ENCODE measurements at regions not wholly inside any gene's neighbourhood (a gene's known extent, or its start where the extent isn't known, plus 50 kb on each side); places are given as distances from the start of the nearest gene placed in this dataset.

- ATAC-seq, result no peak
- ChIA-PET RAD21 (ENCODE audit: low non-redundant PET in 1 of 2, low total read pairs in 2 of 2, uncharacterized antibody in 2 of 2, unreplicated experiment in 2 of 2) (no interaction called here), POLR2A (no interaction called here), CTCF (no interaction called here)
- H3K36me3 ChIP-seq (ENCODE audit: control insufficient read depth in 1 of 2, insufficient read depth in 2 of 2, low read length in 2 of 2), result no peaks in the 10 kb centered on the region
- no peak overlapping the region for H3K9ac ChIP-seq (ENCODE audit: low read length)
- no peaks in the 10 kb centered on the region for H3K79me2 ChIP-seq (ENCODE audit: insufficient read depth, low read length)
- no peaks in the 10 kb centered on the region for H3K9me3 ChIP-seq (ENCODE audit: control insufficient read depth in 1 of 2, insufficient read depth in 1 of 2, low read depth in 1 of 2, low read length in 2 of 2)
- no peaks in the 10 kb centered on the region for H4K20me1 ChIP-seq (ENCODE audit: insufficient read depth)
- BruUV-seq (replicated peaks), result no TSS peak
- intact Hi-C loops (cut with micrococcal nuclease), result no loop called here
- no peak overlapping the region for H3K27ac ChIP-seq (ENCODE audit: low read depth, low read length)
- DNase-seq (ENCODE audit: low read depth, low spot score), result no peak
- H3K4me1 ChIP-seq (ENCODE audit: control insufficient read depth in 1 of 2, insufficient read depth in 2 of 2, low read length in 2 of 2), result peaks cover 0 to 7% of the 10 kb centered on the region in 2 experiments; a peak in 1 of 4 replicates
- H3K9me2 ChIP-seq (ENCODE audit: insufficient read depth), result no peaks in the 10 kb centered on the region
- no peak overlapping the region for H3K4me2 ChIP-seq (ENCODE audit: low read length)
- H3K4me3 ChIP-seq (replicated peaks in 1 of 2; ENCODE audit: low read depth in 1 of 2, low read length in 2 of 2), result no peak overlapping the region
- H3K27me3 ChIP-seq (ENCODE audit: insufficient read depth, low read length), result no peaks in the 10 kb centered on the region
- no peak for TF ChIP-seq REST (IDR thresholded peaks at IDR 0.05; ENCODE audit: low read depth)
- no peak for TF ChIP-seq CBX3 (IDR thresholded peaks at IDR 0.05; ENCODE audit: low read depth)
- TF ChIP-seq CEBPB (IDR thresholded peaks at IDR 0.05; ENCODE audit: low read depth), result no peak
- no peak overlapping the region for H2AFZ ChIP-seq (ENCODE audit: low read depth, low read length, poor library complexity, severe bottlenecking)
These were observed 53.0 kb upstream of the USP15 start for GRCh38 chr12:62207248-62207647.
